Activated CD4-positive, alpha-beta T cell treated with anti-CD3 and anti-CD28 coated beads, Interleukin-2, amount 50 U/mL, for 48 hours (primary cell): ENCODE measurements at regions not wholly inside any gene's neighbourhood (a gene's known extent, or its start where the extent isn't known, plus 50 kb on each side); places are given as distances from the start of the nearest gene placed in this dataset.

Experiments used
- DNase-seq, 2 experiments: peaks; one replicate each; pipeline ENCODE4 v3.0.0-alpha.2; 2020

DNA sequence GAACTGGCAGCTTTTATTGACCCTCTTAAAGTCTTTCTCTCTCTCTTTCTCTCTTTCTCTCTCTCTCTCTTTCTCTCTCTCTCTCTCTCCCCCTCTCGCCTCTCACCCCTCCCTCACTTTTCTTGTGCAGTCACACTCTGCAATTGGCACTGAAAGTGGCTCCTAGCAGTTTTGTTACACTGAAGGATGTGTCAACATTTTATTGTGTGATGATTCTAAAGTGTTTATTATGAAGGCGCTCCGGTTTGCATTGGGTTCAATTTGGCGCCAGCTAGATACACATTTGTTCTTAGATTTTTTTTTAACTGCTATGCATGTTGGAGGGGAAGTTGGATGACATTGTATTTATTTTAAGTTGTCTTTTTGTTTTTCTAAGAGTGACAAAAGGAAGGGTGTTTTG, 64.0 kb upstream of the CHRM3 start:
- no peak for DNase-seq

DNA sequence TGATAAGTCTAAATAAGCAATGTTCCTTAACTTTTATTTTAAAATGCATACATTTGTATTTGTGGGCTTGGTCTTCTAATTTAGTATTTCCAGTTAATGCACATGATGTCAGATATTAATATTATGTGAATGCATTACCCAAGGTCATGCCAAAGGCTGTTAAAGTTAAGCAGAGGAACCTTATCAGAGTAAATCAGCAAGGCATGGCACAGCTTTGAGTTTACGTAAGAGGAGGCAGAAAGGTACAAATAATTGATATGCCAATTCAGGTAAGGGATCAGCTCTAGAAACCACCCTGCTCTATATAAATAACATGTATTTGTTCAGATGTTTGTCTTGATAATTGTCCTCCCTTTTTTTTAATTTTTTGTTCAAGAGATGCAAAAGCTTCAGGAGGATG, 64.5 kb upstream of the CHRM3 start:
- no peak for DNase-seq

DNA sequence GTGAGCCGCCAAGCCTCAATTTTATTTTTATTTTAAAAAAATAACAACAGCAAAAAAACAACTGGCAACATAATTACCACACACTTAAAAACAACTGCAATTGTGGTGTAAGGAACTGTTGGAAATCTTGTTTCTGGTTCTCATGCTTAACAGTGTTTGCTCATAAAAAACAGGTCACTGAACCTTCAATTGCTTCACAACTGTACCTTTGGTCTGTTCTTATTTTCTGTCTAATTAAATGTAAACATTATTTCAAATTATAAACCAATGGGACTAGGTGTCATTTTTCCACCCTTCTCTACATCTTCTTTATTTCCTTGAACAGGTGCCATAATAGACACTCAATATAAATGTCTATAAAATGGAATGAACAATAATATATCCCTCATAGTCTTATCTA, 68.4 kb upstream of the CHRM3 start:
- no peak for DNase-seq

DNA sequence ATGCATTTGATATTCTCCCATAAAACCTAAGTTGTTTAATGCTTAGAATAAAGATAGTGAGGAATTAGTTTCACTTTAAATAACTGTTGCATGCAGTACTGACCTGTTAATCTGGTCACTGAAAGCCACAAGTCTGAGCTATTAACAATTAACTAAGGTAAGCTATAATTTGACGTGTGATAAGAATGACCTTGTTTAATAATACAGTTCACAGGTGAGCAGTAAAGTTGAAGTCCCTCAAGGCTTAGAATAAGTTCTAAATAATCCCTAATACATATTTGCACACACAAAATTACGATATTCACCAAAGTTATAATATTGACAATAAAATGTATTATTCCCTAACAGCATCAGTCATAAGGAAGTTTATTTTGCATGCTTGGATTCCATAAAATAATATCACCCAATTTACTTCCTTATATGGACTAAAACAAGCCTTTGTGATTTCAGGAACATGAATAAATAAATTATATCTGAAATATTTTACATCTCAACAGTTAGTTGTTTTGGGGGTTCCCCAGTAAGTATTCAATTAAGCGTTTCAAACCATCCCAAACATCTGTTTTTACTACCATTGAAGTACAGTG, 70.6 kb upstream of the CHRM3 start:
- no peak for DNase-seq

DNA sequence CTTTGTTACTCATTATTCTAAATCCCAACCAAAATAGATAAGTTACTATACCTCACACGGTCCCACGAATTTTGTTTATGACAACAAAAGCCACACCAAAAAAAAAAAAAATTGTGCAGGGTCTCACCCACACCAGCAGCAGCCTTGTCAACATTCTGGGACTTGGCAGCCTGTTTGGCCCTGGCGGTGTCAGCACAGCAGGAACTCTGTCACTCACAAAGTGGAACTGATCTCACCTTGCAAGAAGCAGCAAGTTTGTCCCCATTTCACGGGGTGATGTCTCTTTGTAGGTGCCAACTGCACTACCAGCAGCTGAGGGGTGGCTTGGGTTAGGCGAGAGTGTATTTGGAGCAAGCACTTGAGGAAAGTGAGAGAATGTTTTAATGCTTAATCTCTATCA, 75.0 kb upstream of the CHRM3 start:
- no peak for DNase-seq

DNA sequence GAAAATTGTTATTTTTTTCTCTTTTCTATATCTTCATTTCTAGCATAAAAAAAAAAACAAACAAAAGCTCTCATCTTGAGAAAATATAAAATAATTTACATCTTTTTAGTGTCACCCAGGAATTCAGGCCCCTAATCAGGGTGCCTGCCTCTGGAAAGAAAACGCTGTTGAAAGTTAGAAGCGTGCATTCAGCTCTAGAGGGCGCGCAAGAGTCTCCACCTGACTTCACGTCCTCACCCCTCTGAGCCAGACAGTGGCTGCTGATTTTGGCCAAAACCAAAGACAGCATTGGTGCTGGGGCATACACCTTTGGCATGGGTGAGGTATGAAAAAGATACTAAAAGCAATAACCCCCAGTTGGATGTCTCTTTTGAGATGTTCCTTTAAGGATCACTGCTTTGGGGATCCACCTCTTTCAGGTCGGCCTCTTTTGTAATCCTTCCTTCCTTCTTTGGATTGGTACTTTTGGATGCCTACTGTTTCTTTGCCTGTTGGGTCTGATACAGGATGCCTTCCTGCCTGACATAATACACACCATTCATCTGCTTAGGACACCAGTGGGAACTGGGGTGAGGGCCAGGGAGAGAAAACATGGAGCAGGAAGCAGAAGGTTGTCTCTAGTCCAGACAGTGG, 77.6 kb upstream of the CHRM3 start:
- peak; percentile 35 to 45 for DNase-seq

DNA sequence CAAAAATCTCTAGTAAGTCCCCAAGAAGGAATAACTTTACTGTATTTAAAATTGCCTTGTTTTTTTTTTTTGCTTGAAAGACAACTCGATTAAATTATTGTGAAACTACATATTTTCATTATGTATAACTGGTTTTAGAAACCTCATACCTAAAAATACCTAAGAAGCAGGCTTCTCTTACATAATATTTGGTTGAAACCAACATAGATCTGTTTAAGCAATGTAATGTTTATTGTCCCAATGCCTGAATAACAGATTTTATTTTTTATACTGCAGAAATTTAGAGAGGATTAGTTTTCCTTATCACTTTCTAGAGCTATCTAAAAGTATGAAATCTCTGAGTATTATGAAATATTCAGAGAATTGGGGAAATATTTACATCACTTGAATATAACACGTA, 78.5 kb upstream of the CHRM3 start:
- DNase-seq, result no peak

DNA sequence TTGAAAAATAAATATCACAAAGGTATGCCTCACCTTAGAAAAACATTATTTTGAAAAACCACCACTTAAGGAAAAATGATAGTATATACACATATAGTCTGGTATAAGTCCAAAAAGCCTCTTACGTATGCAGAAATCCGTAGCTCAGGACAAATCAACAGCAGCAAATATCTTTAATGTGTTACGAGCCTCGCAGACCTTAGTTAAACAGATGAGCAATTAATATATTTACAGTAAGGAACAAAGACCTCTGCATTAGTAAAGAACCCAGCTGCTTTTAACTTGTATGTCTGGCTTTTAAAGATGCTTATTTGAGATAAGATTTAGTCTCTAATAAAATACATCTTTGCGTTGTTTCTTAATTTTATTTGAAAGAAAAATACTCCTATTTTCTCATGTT, 79.9 kb upstream of the CHRM3 start:
- DNase-seq, result no peak

DNA sequence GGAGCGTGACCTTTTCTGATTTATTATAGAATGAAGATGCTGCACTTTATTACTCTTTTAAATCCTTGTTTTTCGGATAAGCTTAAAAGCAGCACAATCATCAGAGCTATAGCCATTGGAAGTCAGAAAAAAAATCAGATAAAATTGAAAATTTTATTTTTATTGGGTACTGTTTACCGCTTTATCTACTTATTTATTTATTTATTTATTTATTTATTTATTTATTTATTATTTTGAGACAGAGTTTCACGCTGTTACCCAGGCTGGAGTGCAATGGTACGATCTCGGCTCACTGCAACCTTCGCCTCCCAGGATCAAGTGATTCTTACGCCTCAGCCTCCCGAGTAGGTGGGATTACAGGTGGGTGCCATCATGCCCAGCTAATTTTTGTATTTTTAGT, 83.1 kb upstream of the CHRM3 start:
- no peak for DNase-seq

DNA sequence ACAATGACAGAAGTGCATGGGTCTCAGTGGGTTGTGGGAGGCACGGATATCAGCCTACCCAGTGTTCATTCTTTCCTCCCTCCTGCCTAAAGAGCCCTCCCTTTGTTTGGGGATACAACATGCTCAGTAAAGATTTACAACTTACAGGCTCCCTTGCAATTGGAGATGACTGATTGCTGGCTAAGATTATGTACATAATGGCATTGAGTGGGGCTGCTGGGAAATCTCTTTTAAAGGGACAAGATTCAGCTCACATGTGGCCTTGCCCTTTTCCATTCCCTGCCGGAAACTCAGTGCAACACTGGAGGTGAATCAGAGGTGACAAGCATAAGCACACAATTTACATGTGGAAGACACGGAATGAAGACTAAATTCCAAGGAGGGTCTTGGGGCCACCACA, 83.7 kb upstream of the CHRM3 start:
- no peak for DNase-seq

DNA sequence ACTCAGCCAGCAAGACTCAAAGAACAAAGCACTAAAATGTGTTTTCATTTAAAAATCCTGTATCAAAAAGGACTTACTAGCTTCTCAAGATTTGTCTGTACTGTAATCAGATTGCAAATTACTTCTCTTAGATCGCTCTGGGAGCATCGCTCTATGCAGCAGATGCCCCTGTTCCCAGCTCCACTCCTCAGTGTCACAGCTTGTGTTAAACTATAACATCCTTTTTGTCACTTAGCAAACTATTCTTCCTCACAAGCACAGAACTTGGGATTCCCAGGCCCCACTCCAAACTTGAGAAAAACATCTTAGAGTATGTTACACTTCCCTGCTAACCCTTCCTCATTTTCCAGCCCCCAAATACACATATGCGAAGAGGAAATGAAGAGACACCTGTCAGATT, 85.1 kb upstream of the CHRM3 start:
- no peak for DNase-seq

DNA sequence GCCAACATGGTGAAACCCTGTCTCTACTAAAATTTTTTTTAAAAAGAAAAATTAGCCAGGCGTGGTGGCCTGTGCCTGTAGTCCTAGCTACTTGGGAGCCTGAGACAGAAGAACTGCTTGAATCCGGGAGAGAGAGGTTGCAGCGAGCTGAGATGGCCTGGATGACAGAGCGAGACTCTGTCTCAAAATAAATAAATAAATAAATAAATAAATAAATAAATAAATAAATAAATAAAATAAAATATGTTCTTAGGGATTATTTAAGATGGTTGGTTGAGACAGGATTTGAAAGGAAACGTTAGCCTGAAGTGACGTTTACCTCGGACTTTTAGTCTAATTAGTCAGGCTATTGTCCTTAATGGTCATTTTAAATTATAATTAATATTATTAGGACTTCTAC, 88.5 kb upstream of the CHRM3 start:
- DNase-seq, result no peak

DNA sequence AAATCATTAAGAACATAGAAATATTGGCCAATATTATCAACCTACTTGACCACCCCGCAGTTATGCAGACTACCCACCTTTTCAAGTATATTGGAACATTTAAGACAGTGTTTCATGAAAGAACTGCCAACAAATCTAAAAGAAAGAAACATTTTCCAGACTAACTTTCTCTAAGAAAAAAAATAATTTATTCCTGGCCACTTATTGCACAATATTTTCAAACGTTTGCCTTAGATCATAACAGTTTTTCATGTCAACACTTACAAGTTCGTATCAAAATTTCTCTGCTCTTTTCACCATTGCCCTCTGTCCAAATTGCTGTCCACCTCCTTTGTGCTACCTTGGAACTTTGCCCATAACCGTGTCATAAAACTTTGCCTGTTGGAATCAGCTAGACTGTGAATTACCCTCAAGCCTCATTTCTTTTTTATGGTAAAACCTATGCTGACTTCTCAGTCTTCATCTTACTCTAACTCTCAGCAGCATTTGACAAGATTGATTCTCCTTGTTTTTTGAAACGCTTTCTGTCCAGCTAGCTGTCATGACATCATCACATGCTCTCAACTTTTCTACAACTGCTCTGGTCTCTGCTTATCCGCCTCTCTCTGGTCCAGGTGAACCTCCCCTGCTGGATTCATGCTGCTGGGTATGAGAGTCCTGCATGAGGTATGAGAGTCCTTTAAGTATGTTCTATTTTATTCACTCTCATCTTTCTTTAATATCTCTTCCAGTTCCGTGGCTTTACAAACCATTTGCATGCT, 92.8 kb upstream of the CHRM3 start:
- no peak for DNase-seq

DNA sequence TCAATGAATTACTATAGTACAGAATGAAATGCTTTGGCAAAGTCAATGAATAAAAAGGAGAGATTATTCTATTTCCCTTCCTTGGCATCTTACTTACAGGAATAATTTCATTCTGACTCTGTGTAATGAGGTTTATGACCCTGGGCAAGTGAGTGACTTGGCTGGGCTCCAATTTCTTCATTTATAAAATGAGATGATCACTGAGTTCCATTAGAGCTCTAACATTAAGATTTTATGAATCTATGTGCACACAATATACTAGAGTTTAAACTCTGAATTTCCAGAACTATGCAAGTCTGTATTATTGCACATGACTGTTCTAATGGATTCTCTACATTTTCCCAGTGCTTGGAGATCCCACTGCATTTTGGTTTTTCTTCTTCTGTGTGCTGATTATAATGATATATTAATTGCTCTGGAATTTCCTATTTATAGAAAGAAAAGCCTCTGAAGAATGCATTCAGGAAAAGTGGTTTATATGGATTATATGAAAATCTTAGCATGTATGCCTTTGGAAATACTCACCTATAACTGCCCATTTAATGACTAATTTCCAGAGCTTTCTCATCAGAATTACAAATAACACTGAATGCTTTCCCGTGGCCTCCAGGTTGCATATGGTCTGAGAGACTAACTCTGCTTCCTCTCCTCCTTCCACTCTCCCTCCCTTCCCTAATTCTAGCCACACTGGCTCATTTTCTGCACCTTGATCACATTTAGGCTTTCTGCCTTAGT, 97.4 kb upstream of the CHRM3 start:
- no peak for DNase-seq

DNA sequence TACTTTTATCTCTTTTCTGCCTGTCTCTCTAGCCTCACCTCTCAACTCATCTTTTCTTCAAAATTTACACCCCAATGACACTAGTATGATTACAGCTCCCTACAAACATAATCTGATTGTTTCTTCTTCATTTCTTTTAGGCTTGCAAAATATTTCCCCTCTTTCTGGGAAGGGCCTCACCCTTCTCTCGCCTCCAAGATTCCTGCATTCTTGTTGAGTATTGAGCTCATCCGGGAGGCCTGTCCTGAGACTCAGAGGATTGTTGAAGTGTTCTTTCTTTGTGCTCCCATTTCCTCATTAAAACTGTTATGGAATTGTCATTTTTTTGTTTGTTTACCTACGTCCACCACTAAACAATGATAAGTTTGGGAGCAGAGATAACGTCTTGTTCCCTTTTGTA, 99.1 kb upstream of the CHRM3 start:
- no peak for DNase-seq

DNA sequence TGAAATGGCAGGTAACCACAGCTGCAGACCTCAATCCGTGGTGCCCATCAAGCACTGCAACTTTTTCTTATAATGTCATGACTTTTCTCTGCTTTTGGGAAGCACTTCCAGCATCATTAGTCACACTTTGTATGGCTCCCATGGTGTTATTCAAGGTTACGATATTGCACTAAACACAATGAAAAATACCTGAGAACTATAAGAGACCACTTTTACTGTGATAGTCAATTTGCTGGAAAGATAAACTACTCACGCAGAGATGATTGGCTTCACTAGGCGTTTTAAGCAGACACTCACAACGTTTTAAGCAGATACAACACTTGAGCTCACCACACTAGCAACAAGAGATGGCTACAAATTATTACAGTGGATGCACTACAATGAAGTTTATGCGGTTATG, 103.2 kb upstream of the CHRM3 start:
- DNase-seq, result no peak

DNA sequence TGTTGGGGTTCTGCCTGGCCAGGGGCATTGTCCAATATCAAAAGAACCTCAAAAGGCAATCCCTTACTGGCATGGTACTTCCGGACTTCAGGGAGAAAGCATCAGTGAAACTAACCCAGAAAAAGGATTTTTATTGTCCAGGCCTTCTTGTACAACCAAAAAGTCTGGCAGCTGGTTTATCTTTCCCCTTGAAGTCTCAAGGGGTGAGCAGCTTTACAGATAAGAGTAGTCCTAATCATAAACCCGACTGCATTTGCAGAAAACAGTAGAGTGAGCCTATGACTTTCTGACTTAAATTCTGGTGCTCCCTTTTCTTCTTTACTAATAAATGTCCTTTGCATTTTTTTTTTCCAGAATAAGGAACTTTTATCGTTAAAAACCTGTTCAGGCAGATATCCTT, 104.0 kb upstream of the CHRM3 start:
- DNase-seq, result no peak

DNA sequence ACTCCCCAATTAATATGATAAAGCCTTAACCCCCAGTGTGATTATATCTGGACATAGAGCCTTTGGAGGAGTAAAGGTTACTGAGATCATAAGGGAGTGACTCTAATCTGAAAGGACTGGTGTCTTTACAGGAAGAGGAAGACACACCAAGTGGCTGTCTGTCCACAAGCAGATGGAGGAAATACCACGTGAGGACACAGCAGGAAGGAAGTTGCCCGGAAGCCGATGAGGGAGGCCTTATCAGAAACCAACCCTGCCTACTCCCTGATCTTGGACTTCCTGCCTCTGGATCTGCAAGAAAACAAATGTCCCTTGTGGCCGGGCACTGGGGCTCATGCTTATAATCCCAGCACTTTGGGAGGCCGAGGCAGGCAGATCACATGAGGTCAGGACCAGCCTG, 110.3 kb upstream of the CHRM3 start:
- no peak for DNase-seq

DNA sequence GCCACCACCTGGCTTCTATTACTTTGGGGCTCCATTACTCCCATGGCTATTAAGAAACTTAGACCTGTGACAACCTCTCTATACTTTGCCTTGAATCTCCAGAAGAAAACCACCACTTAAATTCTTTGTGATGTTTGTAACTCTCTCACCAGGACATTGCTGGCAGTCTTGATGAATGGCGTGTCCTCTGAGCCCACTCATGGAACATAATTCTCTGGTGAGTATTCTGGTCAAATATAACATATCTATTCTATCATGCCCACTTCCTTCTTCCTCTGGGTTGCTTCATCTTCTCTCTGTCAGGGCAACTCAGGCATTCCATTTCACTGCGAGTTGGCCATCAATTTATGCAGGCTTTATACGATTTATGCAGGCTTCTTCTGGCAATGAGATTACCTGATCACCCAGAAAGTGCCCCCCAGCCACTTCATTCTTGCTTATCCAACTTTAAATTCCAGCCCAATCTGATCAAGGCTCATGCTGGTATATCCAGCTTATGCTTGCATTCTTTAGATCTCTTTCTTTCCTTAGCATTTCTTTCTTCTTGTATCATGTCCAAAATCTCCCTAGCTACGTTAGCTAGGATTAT, 112.0 kb upstream of the CHRM3 start:
- no peak for DNase-seq

DNA sequence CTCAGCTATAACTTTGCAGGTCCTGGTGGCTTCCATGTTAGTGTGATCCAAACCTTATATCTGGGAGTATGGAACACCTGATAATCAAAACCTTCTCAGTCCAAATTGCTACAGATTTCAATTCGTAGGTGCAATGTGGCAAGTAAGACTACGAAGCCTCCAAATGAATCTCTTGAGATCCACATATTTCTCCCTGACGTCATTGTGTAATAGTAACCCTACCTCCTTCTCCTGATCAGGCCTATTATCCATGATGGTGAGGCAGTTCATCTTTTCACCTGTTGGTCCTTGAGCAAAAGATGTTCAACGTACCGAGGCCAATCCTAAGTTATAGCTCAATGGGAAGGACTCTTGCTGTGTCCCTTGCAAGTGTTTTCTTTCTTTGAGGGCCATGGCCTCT, 115.9 kb upstream of the CHRM3 start:
- DNase-seq, result no peak

DNA sequence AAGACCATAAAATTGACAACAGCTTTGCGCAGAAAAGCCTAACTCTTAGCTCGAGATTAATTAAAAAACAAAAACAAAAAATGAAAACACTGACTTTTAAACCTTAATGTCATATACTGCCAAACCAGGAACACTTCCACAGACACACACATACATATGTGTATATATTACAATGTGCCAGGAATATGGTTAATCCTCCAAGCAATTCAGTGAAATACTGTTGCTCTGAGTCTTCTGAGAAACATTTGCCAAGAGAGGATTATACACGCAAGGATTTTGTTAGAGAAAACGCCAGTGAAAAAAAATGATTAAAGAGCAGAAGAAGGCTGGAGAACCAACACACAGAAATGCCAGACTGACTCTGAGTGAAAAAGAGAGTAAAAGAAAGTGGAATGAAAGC, 116.7 kb upstream of the CHRM3 start:
- no peak for DNase-seq

DNA sequence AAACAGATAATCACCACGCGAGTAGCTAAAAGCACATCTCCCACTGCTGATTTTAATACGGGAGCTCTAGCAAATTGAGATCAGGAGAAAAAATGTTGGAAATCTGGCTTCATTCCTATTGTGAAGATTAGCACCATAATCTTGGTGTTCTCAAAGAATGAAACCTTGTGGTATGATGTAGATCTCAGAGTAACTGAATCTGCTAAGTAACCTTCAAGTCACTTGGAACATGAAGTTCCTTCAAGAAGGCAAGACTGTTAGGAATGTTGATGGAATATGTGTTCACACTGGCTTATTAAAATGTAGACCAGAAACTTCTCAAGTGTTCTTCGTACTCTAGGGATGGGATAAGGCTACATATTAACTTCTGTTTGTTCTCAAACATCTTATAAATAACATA, 117.4 kb upstream of the CHRM3 start:
- DNase-seq, result no peak

DNA sequence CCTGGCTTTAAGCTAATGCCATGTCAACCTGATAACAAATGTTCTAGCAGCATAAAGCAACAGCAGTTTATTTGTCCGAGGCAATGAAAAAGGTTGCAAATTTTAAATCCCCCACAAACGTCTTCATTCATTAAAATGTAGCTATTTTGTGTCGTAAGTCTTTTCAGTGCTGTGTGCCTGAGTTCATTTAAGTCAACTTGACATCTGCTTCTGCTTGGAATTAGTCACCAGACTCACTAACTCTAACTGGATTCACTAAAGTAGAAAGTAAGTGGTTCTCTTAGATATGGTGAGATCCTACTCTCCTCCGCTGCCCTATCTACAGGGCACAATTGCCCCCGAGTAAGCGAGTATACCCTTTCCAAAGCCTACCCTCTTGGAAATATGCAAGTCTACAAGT, 118.4 kb upstream of the CHRM3 start:
- no peak for DNase-seq

DNA sequence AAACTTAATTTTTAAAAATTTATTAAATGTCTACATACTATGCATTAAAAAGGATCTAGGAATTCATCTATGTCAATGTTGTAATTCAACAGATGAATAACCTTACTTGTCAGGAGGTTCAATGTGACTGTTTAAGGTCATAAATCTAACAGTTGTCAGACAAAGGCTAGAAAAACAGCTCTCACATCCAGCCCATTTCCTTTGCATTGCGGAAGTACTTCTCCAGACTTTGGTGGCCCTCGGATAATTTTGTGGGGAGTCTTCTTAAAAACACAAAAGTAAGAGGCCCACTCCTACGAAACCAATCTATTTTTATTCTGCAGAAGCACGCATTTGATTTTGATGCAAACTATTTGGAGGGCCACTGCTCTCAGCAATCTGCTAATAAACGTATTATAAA, 122.6 kb upstream of the CHRM3 start:
- DNase-seq, result no peak
